Activated CD4-positive, alpha-beta T cell treated with anti-CD3 and anti-CD28 coated beads, Interleukin-2, amount 10 ng/mL, durations not matched to agents 7 days and 5 days (primary cell): ENCODE measurements at regions not wholly inside any gene's neighbourhood (a gene's known extent, or its start where the extent isn't known, plus 50 kb on each side); places are given as distances from the start of the nearest gene placed in this dataset.
A peak's percentile ranks its signal among the peaks of the same experiment; 100 is the strongest.

Experiments
- CTCF ChIA-PET: fragments of 350-600 bp; sonication (Branson Sonifier 250); formaldehyde crosslinking; loops from one replicate; lab custom pipeline; 2021; ENCODE audit warnings: antibody characterized with exemption; lab: Charles Lee
- POLR2A ChIA-PET: fragments of 350-600 bp; sonication (Branson Sonifier 250); formaldehyde crosslinking; loops from one replicate; lab custom pipeline; 2021; ENCODE audit warnings: antibody characterized with exemption; lab: Charles Lee
- DNase-seq: peaks from one replicate; pipeline ENCODE4 v3.0.0-alpha.2; 2020
- H3K27ac Mint-ChIP-seq: one replicate; pipeline ENCODE4 v1.8.0; 2021; ENCODE audit warnings: mild to moderate bottlenecking, moderate library complexity, mixed read lengths
- H3K27me3 Mint-ChIP-seq: one replicate; pipeline ENCODE4 v1.8.0; 2021; ENCODE audit warnings: mixed read lengths
- H3K36me3 Mint-ChIP-seq: one replicate; pipeline ENCODE4 v1.8.0; 2021; ENCODE audit warnings: low read depth, mixed read lengths
- H3K4me1 Mint-ChIP-seq: one replicate; pipeline ENCODE4 v1.8.0; 2021; ENCODE audit warnings: mixed read lengths
- H3K4me3 Mint-ChIP-seq: one replicate; pipeline ENCODE4 v1.8.0; 2021; ENCODE audit warnings: mild to moderate bottlenecking, moderate library complexity, mixed read lengths
- H3K9me3 Mint-ChIP-seq: one replicate; pipeline ENCODE4 v1.8.0; 2021; ENCODE audit warnings: mixed read lengths

DNA sequence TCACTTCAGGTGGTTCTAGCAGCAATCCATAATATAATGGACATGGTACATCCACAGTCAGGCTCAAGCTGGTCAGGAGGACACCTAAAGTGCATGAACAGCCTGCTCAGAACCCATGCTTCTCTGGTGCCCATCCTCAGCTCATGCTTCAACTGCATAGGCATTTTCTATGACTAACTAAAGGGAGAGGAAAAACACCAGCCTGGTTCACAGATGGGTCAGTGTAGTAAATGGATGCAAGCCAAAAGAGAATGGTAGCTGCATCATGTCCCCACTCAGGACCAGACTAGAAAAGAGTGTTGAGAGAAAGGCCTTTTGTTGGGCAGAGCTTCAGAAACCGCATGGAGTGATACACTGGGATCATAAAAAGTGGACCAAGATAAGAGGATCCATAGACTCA is 556.6 kb downstream of the TLE1 start:
- Mint-ChIP-seq H3K9me3 (no peaks in the 10 kb centered on the region), H3K36me3 (no peaks in the 10 kb centered on the region), H3K4me1 (no peaks in the 10 kb centered on the region), H3K4me3 (no peak overlapping the region), H3K27me3 (no peaks in the 10 kb centered on the region), H3K27ac (no peak overlapping the region)
- DNase-seq, result no peak
- CTCF ChIA-PET, result interaction anchor here (0.6 kb wide), 1 partner anchor 609 kb away, joined by 5 read pairs; no protein-coding TSS in a partner anchor
- POLR2A ChIA-PET, result interaction anchor here (0.8 kb wide), 1 partner anchor 108 kb away, joined by 3 read pairs; no protein-coding TSS in a partner anchor

DNA sequence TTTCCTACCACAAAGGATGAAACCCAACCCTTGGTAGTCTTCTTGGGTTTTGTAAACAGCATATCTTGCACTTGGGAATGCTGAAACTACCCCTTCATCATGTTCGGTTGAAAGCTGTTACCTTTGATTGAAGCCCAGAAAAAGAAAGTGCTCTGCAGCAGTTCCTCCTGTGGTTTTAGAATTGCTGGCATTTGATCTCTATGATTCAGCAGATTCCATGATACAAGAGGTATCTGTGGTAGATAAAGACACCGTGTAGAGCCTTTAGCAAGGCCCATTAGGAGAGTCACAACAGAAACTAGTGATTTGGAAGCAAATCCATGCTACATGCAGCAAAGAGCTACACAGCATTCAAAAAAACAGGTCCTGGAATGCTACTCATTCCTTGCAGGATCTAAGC is 557.0 kb downstream of the TLE1 start:
- CTCF ChIA-PET, result interaction anchor here (0.6 kb wide), 1 partner anchor 609 kb away, joined by 5 read pairs; no protein-coding TSS in a partner anchor
- H3K36me3 Mint-ChIP-seq, result no peaks in the 10 kb centered on the region
- no peak overlapping the region for H3K4me3 Mint-ChIP-seq
- POLR2A ChIA-PET, result interaction anchor here (0.8 kb wide), 1 partner anchor 107 kb away, joined by 3 read pairs; no protein-coding TSS in a partner anchor
- H3K27ac Mint-ChIP-seq, result no peak overlapping the region
- H3K4me1 Mint-ChIP-seq, result no peaks in the 10 kb centered on the region
- H3K9me3 Mint-ChIP-seq, result no peaks in the 10 kb centered on the region
- no peaks in the 10 kb centered on the region for H3K27me3 Mint-ChIP-seq
- no peak for DNase-seq

DNA sequence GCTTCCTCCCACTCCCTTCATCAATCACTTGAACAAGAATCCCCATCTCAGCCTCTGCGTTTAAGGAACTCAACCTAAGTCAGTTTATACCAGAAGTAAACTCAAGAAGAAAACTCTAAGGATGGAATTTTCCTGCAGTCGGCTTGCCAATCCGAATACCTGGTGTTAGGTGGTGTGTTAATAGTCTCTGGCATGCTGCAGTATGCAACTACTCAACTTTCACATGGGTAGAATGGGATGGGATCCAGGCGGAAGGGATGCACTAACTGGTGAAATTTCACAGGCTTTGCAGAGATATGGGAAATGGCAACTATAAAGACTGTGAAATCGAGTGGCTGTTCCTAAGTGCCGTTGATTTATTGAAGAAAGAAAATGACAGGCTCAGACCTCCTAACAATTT is 560.6 kb downstream of the TLE1 start:
- no peak for DNase-seq
- ChIA-PET CTCF (no interaction called here), POLR2A (no interaction called here)
- H3K4me1 Mint-ChIP-seq, result no peaks in the 10 kb centered on the region
- H3K4me3 Mint-ChIP-seq, result no peak overlapping the region
- H3K36me3 Mint-ChIP-seq, result no peaks in the 10 kb centered on the region
- no peaks in the 10 kb centered on the region for H3K27me3 Mint-ChIP-seq
- H3K27ac Mint-ChIP-seq, result no peak overlapping the region
- no peaks in the 10 kb centered on the region for H3K9me3 Mint-ChIP-seq

- ChIA-PET CTCF (no interaction called here), POLR2A (no interaction called here)
- no peaks in the 10 kb centered on the region for H3K27me3 Mint-ChIP-seq
- no peaks in the 10 kb centered on the region for H3K4me1 Mint-ChIP-seq
- H3K36me3 Mint-ChIP-seq, result no peaks in the 10 kb centered on the region
- no peak overlapping the region for H3K4me3 Mint-ChIP-seq
- peaks cover 3% of the 10 kb centered on the region for H3K9me3 Mint-ChIP-seq
- DNase-seq, result no peak
- H3K27ac Mint-ChIP-seq, result no peak overlapping the region
Observed at GRCh38 chr9:81125446-81126092, 563.8 kb downstream of the TLE1 start.

- H3K27ac Mint-ChIP-seq, result no peak overlapping the region
- no peak overlapping the region for H3K4me3 Mint-ChIP-seq
- H3K4me1 Mint-ChIP-seq, result no peaks in the 10 kb centered on the region
- no peaks in the 10 kb centered on the region for H3K36me3 Mint-ChIP-seq
- POLR2A ChIA-PET, result no interaction called here
- no peak for DNase-seq
- H3K9me3 Mint-ChIP-seq, result peaks cover 3% of the 10 kb centered on the region
- CTCF ChIA-PET, result no interaction called here
- H3K27me3 Mint-ChIP-seq, result no peaks in the 10 kb centered on the region
Observed at GRCh38 chr9:81123526-81123925, 565.8 kb downstream of the TLE1 start.

GRCh38 chr9:81122749-81123148 is 566.6 kb downstream of the TLE1 start:
- no peak for DNase-seq
- POLR2A ChIA-PET, result no interaction called here
- H3K36me3 Mint-ChIP-seq, result no peaks in the 10 kb centered on the region
- H3K4me3 Mint-ChIP-seq, result no peak overlapping the region
- H3K27me3 Mint-ChIP-seq, result no peaks in the 10 kb centered on the region
- no peaks in the 10 kb centered on the region for H3K4me1 Mint-ChIP-seq
- CTCF ChIA-PET, result no interaction called here
- no peak overlapping the region for H3K27ac Mint-ChIP-seq
- peaks cover 3% of the 10 kb centered on the region for H3K9me3 Mint-ChIP-seq

DNA sequence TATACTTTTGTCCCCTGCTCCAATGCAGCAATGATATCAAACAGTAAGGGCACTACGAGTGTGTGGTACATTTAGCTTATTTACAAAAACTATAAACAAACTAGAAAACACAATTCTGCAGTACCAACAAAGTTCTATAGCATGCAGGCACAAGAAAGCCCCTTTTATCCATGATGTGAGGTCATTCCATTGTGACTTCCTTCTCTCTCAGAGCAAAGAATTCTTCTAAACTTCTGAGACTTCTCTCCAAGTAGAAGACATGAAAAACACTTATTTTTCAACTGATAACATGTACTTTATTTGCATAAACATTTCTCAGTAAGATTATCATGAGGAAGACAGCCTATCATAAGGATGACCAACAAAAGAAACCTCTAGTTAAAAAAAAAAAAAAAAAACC is 569.8 kb downstream of the TLE1 start:
- Mint-ChIP-seq H3K4me1 (no peaks in the 10 kb centered on the region), H3K4me3 (no peak overlapping the region), H3K9me3 (peaks cover 3% of the 10 kb centered on the region), H3K27ac (no peak overlapping the region), H3K36me3 (no peaks in the 10 kb centered on the region), H3K27me3 (peaks cover 2% of the 10 kb centered on the region)
- ChIA-PET CTCF (no interaction called here), POLR2A (no interaction called here)
- DNase-seq, result no peak

GRCh38 chr9:81118416-81118815 is 570.9 kb downstream of the TLE1 start:
- Mint-ChIP-seq H3K36me3 (no peaks in the 10 kb centered on the region), H3K9me3 (peaks cover 3% of the 10 kb centered on the region), H3K27ac (no peak overlapping the region), H3K4me3 (no peak overlapping the region), H3K27me3 (peaks cover 2% of the 10 kb centered on the region), H3K4me1 (peaks cover 5% of the 10 kb centered on the region)
- DNase-seq, result no peak
- ChIA-PET CTCF (no interaction called here), POLR2A (no interaction called here)

DNA sequence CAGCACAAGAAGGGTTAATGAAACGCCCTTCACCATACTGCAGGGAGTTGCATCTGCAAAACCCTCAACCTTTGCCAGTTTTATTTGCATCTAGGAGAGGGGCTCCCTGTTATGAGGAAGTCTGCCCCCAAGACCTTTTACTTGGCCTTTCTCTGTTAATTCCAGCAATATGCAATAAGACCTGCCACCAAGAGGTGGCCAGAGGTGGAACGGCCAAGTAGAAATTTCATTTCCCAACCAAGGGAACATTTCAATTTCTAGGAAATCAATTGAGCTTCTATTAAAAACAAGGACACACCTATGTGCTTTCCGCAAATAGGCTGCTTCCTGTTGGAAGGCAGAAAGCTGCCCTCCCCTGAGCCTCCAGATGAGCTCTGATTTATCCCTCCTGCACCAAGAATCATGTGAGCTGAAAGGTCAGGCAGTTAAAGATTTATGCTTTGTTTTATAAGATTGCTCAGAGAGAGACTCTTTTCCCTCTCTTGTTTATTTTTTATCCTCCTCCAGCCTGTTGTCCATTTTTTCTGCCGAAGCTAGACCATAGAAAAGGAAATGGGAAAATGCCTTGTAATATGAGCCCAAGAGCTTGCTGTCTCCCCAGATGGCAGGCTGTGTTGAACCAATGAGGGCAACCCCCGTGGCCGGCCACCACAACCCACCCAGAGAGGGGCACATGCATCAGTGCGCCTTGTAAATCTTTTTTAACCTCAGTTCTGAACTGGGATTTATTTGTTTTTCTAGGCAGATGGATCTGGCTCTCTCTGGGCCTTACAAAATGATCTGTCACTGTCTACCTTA is 572.8 kb downstream of the TLE1 start:
- peaks cover under 1% of the 10 kb centered on the region for H3K9me3 Mint-ChIP-seq

GRCh38 chr9:81113453-81114124 is 575.8 kb downstream of the TLE1 start:
- Mint-ChIP-seq H3K9me3 (no peaks in the 10 kb centered on the region), H3K36me3 (no peaks in the 10 kb centered on the region), H3K27me3 (peaks cover 2% of the 10 kb centered on the region), H3K4me1 (peaks cover 12% of the 10 kb centered on the region), H3K4me3 (peak overlapping the region; percentile 1), H3K27ac (peak overlapping the region; percentile 76)
- ChIA-PET POLR2A (no interaction called here), CTCF (no interaction called here)
- DNase-seq, result no peak

More for the DNA sequence above, 572.8 kb downstream of the TLE1 start:
- ChIA-PET CTCF (interaction anchor here (0.9 kb wide), 1 partner anchor 21 kb away, joined by 3 read pairs; no protein-coding TSS in a partner anchor), POLR2A (no interaction called here)
- no peak overlapping the region for H3K4me3 Mint-ChIP-seq
- no peak overlapping the region for H3K27ac Mint-ChIP-seq
- H3K27me3 Mint-ChIP-seq, result peaks cover 2% of the 10 kb centered on the region
- DNase-seq, result no peak
- H3K36me3 Mint-ChIP-seq, result no peaks in the 10 kb centered on the region
- H3K4me1 Mint-ChIP-seq, result peaks cover 12% of the 10 kb centered on the region

DNA sequence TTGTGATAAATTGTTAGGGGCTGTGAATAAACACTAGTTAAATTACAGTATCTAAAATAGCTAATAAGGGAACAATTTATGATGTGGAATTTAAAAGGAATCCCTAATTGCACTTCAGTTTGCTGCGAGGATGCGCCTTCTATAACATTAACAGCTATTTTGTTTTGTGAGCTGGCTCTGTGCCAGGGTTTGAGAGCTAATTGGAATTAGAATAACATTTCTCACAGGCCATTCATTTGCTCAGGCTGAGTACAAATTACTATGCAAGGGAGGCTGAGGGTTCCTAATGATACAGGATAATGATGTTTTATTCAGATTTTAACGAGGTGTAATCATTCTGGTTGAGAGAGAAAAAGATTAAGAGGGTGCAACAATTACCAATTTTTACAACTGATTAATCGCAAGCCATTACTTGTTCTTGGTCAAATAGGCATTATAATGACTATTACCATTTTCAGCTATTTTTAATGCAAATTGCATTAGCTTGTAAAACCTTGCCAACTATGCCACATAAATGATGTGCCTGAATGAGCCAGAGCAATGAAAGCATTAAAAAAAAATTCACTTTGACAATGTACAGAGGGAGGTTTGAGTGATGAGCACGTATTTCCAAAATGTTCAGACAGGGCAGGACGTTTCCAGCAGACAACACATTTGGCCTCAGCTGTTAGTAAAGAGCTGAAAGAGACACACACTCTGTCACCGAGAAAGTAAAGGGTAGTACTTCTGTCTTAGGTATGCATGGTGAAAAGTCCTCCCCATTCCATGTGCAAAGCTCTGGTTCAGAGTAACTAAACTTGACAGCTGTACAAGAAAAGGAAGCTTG is 576.5 kb downstream of the TLE1 start:
- no peak overlapping the region for H3K27ac Mint-ChIP-seq
- H3K4me1 Mint-ChIP-seq, result peaks cover 12% of the 10 kb centered on the region
- POLR2A ChIA-PET, result no interaction called here
- H3K9me3 Mint-ChIP-seq, result no peaks in the 10 kb centered on the region
- no peaks in the 10 kb centered on the region for H3K36me3 Mint-ChIP-seq
- CTCF ChIA-PET, result no interaction called here
- no peak overlapping the region for H3K4me3 Mint-ChIP-seq
- H3K27me3 Mint-ChIP-seq, result peaks cover 2% of the 10 kb centered on the region
- no peak for DNase-seq

- H3K9me3 Mint-ChIP-seq, result no peaks in the 10 kb centered on the region
- ChIA-PET POLR2A (no interaction called here), CTCF (no interaction called here)
- H3K27me3 Mint-ChIP-seq, result peaks cover 3% of the 10 kb centered on the region
- H3K27ac Mint-ChIP-seq, result no peak overlapping the region
- H3K4me1 Mint-ChIP-seq, result peaks cover 11% of the 10 kb centered on the region
- H3K4me3 Mint-ChIP-seq, result no peak overlapping the region
- no peak for DNase-seq
- no peaks in the 10 kb centered on the region for H3K36me3 Mint-ChIP-seq
Observed at GRCh38 chr9:81108821-81109220, 580.5 kb downstream of the TLE1 start.
